Stomach smooth muscle (tissue), 2 donors: ENCODE measurements at regions not wholly inside any gene's neighbourhood (a gene's known extent, or its start where the extent isn't known, plus 50 kb on each side); places are given as distances from the start of the nearest gene placed in this dataset.

Experiments used
- H3K27ac ChIP-seq: one replicate; pipeline ENCODE4 v1.7.0; 2013; ENCODE audit warnings: mild to moderate bottlenecking, low read length, inconsistent platforms
- H3K27me3 ChIP-seq, 2 donors: one replicate each; pipeline ENCODE4 v1.7.0; 2013; ENCODE audit warnings: low read length in 2 of 2; ENCODE audit not compliant: insufficient read depth in 2 of 2, control insufficient read depth in 1 of 2
- H3K36me3 ChIP-seq, 2 donors: one replicate each; pipeline ENCODE4 v1.7.0; 2013; ENCODE audit warnings: low read length in 2 of 2; ENCODE audit not compliant: control insufficient read depth in 2 of 2, insufficient read depth in 2 of 2
- H3K4me1 ChIP-seq: one replicate; pipeline ENCODE4 v1.7.0; 2013; ENCODE audit warnings: low read length; ENCODE audit not compliant: control insufficient read depth, insufficient read depth
- H3K4me3 ChIP-seq, 2 donors: one replicate each; pipeline ENCODE4 v1.7.0; 2013; ENCODE audit warnings: low read length in 2 of 2
- H3K9ac ChIP-seq, 2 donors: one replicate each; pipeline ENCODE4 v1.7.0; 2013; ENCODE audit warnings: low read length in 2 of 2, mild to moderate bottlenecking in 1 of 2
- H3K9me3 ChIP-seq, 2 donors: one replicate each; pipeline ENCODE4 v1.7.0; 2013; ENCODE audit warnings: low read length in 2 of 2; ENCODE audit not compliant: control insufficient read depth in 2 of 2
- donor health status: healthy.
- donor health status: Pancreatic carcinoma.

DNA sequence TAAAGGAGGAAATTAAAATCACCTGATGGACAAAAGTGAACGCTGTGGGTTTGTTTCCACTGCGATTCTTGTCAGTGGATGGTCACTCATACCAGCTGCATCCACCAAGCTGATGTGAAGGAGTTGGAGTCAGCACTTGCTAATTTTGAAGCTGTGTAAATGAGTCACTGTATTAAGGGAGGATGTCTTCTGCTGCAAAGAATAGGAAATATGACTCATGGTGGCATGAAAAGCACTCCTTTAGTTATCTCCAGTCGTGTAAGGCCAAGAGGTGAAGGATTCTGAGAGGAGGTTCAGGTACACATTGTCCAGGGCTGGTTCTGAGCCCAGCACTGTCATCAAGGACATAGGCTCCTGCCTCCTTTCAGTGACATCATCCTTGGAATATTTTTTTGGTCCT, 71.7 kb upstream of the SKOR2 start:
- Histone ChIP-seq H3K36me3 (no peaks in the 10 kb centered on the region), H3K4me3 (no peak overlapping the region), H3K9me3 (peaks cover 0 to 5% of the 10 kb centered on the region in 2 donors), H3K4me1 (no peaks in the 10 kb centered on the region), H3K27ac (no peak overlapping the region), H3K9ac (no peak overlapping the region), H3K27me3 (peaks cover 0 to 2% of the 10 kb centered on the region in 2 donors)

DNA sequence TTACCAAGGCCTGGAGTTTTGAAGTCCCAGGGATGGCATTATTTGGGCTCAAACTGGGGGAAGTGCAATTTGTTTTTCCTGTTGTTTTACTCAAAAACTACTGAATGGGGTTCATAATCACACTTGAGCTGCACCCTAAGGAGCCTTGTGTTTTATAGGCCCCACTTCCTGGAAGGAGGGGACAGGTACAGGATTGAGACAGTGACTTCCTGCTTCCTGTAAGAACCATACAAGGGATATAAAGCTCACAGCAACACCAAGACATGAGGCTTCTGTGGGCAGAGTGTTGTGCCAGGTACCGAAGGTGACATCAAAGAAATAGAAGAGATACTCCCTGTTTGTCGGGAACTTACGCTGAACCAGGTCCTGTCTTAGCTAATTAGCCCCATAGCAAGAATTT, 70.4 kb upstream of the SKOR2 start:
- peaks cover 0 to 5% of the 10 kb centered on the region in 2 donors for H3K9me3 ChIP-seq
- no peaks in the 10 kb centered on the region for H3K4me1 ChIP-seq
- peaks cover 0 to 2% of the 10 kb centered on the region in 2 donors for H3K27me3 ChIP-seq
- no peak overlapping the region for H3K9ac ChIP-seq
- H3K36me3 ChIP-seq = no peaks in the 10 kb centered on the region
- H3K4me3 ChIP-seq = no peak overlapping the region
- H3K27ac ChIP-seq = no peak overlapping the region

DNA sequence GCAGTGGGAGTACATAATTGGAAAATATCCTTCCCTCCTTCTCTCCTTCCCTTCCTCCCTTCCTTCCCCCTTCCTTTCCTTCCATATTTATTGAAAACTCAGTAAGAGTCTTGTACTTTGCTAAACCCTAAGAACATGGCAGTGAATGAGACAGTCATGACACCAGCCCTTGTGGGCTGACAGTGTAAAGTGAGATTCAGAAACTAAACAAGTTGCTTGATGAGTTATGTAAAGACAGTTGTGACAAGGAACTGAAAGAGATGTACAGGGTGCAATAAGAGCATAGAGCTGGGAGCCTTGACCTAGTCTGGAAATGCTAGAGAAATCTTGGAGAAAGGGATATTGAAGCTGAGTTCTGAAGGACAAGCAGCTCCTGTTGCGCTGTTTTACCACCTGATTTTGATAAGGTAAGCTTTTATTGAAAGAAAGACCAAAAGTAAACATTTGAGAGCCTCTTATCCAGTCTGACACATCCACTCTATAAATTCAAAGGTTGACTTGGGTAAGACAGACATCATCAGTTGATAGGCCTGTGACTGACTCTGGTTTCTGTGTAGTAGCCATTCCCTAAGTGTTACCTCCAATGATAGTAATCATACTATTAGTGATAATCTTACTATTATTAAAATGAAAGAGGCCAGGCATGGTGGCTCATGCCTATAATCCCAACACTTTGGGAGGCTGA, 66.5 kb upstream of the SKOR2 start:
- Histone ChIP-seq H3K9me3 (no peaks in the 10 kb centered on the region), H3K4me1 (no peaks in the 10 kb centered on the region), H3K36me3 (no peaks in the 10 kb centered on the region), H3K4me3 (no peak overlapping the region), H3K9ac (no peak overlapping the region), H3K27ac (no peak overlapping the region), H3K27me3 (peaks cover 0 to 2% of the 10 kb centered on the region in 2 donors)

DNA sequence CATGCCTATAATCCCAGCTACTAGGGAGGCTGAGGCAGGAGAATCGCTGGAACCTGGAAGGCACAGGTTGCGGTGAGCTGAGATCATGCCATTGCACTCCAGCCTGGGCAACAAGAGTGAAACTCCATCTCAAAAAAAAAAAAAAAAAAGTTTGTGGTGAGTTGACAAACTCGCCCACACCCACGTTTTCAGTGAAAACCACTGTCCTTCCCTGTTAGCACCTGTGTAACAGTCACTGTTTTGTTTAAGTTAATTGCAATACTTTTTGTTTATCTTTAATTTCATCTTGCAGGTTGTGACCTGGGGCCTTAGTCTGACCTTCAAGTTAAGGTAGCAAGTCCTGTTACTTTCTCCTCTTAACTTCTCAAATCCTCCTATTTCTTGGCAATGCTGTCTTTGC, 65.5 kb upstream of the SKOR2 start:
- Histone ChIP-seq H3K27me3 (peaks cover 0 to 2% of the 10 kb centered on the region in 2 donors), H3K4me1 (no peaks in the 10 kb centered on the region)

DNA sequence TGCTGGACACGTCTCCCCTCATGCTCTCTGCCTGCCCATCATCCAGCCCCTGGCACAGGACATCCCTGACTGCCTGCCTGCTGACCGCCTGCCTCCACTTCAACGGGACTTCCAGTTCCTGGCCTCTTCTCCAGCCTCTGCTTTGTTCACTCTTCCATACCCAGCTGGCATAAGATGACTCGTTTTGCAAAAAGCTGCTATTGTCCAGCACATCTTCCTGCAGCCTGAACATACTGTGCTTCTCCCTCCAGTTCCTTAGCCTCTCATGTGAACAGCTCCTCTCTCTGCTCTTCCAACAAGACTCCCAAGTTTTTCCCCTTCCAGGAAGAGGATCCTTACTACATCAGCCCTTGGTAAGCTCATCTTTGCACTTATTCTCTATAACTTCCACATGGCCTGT, 62.4 kb upstream of the SKOR2 start:
- no peak overlapping the region for H3K4me3 ChIP-seq
- H3K9ac ChIP-seq = no peak overlapping the region
- H3K4me1 ChIP-seq = no peaks in the 10 kb centered on the region
- peaks cover 0 to 3% of the 10 kb centered on the region in 2 donors for H3K9me3 ChIP-seq
- peaks cover 0 to 3% of the 10 kb centered on the region in 2 donors for H3K27me3 ChIP-seq
- H3K36me3 ChIP-seq = no peaks in the 10 kb centered on the region
- no peak overlapping the region for H3K27ac ChIP-seq

More for the DNA sequence above, 65.5 kb upstream of the SKOR2 start:
- H3K27ac ChIP-seq = no peak overlapping the region
- H3K9ac ChIP-seq = no peak overlapping the region
- peaks cover 0 to 2% of the 10 kb centered on the region in 2 donors for H3K9me3 ChIP-seq
- no peaks in the 10 kb centered on the region for H3K36me3 ChIP-seq
- no peak overlapping the region for H3K4me3 ChIP-seq

DNA sequence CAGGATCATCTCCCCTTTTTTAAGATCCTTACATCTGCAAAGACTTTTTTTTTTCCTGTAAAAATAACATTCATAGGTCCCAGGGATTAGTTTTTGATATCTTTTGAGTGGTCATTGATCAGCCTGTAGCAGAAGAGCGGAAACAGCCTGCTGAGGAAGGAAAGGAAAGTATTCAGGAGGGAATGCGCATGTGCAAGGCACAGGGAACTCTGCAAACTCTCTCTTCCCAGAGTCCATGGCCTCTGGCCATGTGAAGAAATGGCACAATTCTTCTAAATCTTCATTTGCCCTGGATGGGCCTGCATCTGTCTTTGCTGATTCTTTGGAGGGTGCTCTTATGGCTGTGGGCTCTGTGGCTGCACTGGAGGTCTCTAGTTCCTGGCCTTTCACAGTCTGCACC, 60.1 kb upstream of the SKOR2 start:
- H3K27me3 ChIP-seq = peaks cover 0 to 3% of the 10 kb centered on the region in 2 donors
- H3K4me3 ChIP-seq = no peak overlapping the region

More for the DNA sequence above, 60.1 kb upstream of the SKOR2 start:
- Histone ChIP-seq H3K9me3 (peaks cover 0 to 3% of the 10 kb centered on the region in 2 donors), H3K36me3 (no peaks in the 10 kb centered on the region), H3K9ac (no peak overlapping the region), H3K4me1 (no peaks in the 10 kb centered on the region), H3K27ac (no peak overlapping the region)
